ENCODE measurements at regions not wholly inside any gene's neighbourhood (a gene's known extent, or its start where the extent isn't known, plus 50 kb on each side); places are given as distances from the start of the nearest gene placed in this dataset.

- TF ChIP-seq CTCF (IDR thresholded peaks at IDR 0.05; ENCODE audit: control extremely low read depth, extremely low read depth, low read depth, missing control alignments), result no peak
- POLR2A ChIA-PET, result no interaction called here
- DNase-seq (ENCODE audit: extremely low spot score), result no peak
- CTCF ChIA-PET, result interaction anchor here (1.2 kb wide), 1 partner anchor 23 kb away, joined by 3 read pairs; no protein-coding TSS in a partner anchor
Measured at GRCh38 chr2:144682248-144682647, 162.3 kb upstream of the ZEB2 start.

- DNase-seq (ENCODE audit: extremely low spot score), result no peak
- POLR2A ChIA-PET, result no interaction called here
- TF ChIP-seq CTCF (IDR thresholded peaks at IDR 0.05; ENCODE audit: control extremely low read depth, extremely low read depth, low read depth, missing control alignments), result no peak
- CTCF ChIA-PET, result interaction anchor here (1.2 kb wide), 1 partner anchor 22 kb away, joined by 3 read pairs; no protein-coding TSS in a partner anchor
Measured at GRCh38 chr2:144681389-144681788, 161.5 kb upstream of the ZEB2 start.

GRCh38 chr2:144679942-144680341 is 160.0 kb upstream of the ZEB2 start:
- TF ChIP-seq CTCF (IDR thresholded peaks at IDR 0.05; ENCODE audit: control extremely low read depth, extremely low read depth, low read depth, missing control alignments), result no peak
- CTCF ChIA-PET, result interaction anchor here (1.4 kb wide), 1 partner anchor 12 kb away, joined by 3 read pairs; no protein-coding TSS in a partner anchor
- no peak for DNase-seq (ENCODE audit: extremely low spot score)
- POLR2A ChIA-PET, result no interaction called here

- no peak for TF ChIP-seq CTCF (IDR thresholded peaks at IDR 0.05; ENCODE audit: control extremely low read depth, extremely low read depth, low read depth, missing control alignments)
- CTCF ChIA-PET, result interaction anchor here (1.4 kb wide), 1 partner anchor 11 kb away, joined by 3 read pairs; no protein-coding TSS in a partner anchor
- POLR2A ChIA-PET, result no interaction called here
- no peak for DNase-seq (ENCODE audit: extremely low spot score)
Measured at GRCh38 chr2:144678736-144679135, 158.8 kb upstream of the ZEB2 start.

- CTCF ChIA-PET, result no interaction called here
- POLR2A ChIA-PET, result no interaction called here
Measured at GRCh38 chr2:144675731-144676130, 155.8 kb upstream of the ZEB2 start.

GRCh38 chr2:144675331-144675730 is 155.4 kb upstream of the ZEB2 start:
- DNase-seq (ENCODE audit: extremely low spot score), result no peak
- TF ChIP-seq CTCF (IDR thresholded peaks at IDR 0.05; ENCODE audit: control extremely low read depth, extremely low read depth, low read depth, missing control alignments), result no peak

More at GRCh38 chr2:144675731-144676130, 155.8 kb upstream of the ZEB2 start:
- TF ChIP-seq CTCF (IDR thresholded peaks at IDR 0.05; ENCODE audit: control extremely low read depth, extremely low read depth, low read depth, missing control alignments), result no peak
- no peak for DNase-seq (ENCODE audit: extremely low spot score)

GRCh38 chr2:144674071-144674470 is 154.2 kb upstream of the ZEB2 start:
- POLR2A ChIA-PET, result no interaction called here
- CTCF ChIA-PET, result no interaction called here
- no peak for DNase-seq (ENCODE audit: extremely low spot score)
- TF ChIP-seq CTCF (IDR thresholded peaks at IDR 0.05; ENCODE audit: control extremely low read depth, extremely low read depth, low read depth, missing control alignments), result no peak

More at GRCh38 chr2:144675331-144675730, 155.4 kb upstream of the ZEB2 start:
- CTCF ChIA-PET, result no interaction called here
- POLR2A ChIA-PET, result no interaction called here
